H9 (cell line): ENCODE measurements at regions not wholly inside any gene's neighbourhood (a gene's known extent, or its start where the extent isn't known, plus 50 kb on each side); places are given as distances from the start of the nearest gene placed in this dataset.

Experiments used
- DNase-seq: peaks from one replicate; pipeline ENCODE4 v3.0.0-alpha.2; 2017
- H2AFZ ChIP-seq: one replicate; pipeline ENCODE4 v1.6.1; 2013; ENCODE audit warnings: mild to moderate bottlenecking, low read length, control low read depth, moderate library complexity
- H2AK5ac ChIP-seq: 2 replicates; pipeline ENCODE4 v1.6.1; 2013; ENCODE audit warnings: low read length, control low read depth, mixed read lengths; ENCODE audit not compliant: insufficient read length
- H2BK120ac ChIP-seq: one replicate; pipeline ENCODE4 v1.6.1; 2013; ENCODE audit warnings: low read depth, mild to moderate bottlenecking, low read length, control low read depth, inconsistent platforms; ENCODE audit not compliant: poor library complexity, severe bottlenecking
- H2BK12ac ChIP-seq: 2 replicates; pipeline ENCODE4 v1.6.1; 2013; ENCODE audit warnings: low read length, control low read depth, mixed read lengths, low read depth; ENCODE audit not compliant: insufficient read length
- H2BK15ac ChIP-seq: 2 replicates; pipeline ENCODE4 v1.6.1; 2013; ENCODE audit warnings: low read depth, low read length, control low read depth
- H2BK20ac ChIP-seq: one replicate; pipeline ENCODE4 v1.6.1; 2013; ENCODE audit warnings: low read depth, mild to moderate bottlenecking, low read length, control low read depth, inconsistent platforms; ENCODE audit not compliant: poor library complexity, severe bottlenecking
- H2BK5ac ChIP-seq: 2 replicates; pipeline ENCODE4 v1.6.1; 2013; ENCODE audit warnings: low read length, control low read depth, mixed read lengths; ENCODE audit not compliant: insufficient read length
- H3K14ac ChIP-seq: 2 replicates; pipeline ENCODE4 v1.6.1; 2013; ENCODE audit warnings: low read length, control low read depth; ENCODE audit not compliant: insufficient read depth
- H3K18ac ChIP-seq: 2 replicates; pipeline ENCODE4 v1.6.1; 2013; ENCODE audit warnings: low read depth, mild to moderate bottlenecking, mixed read lengths, low read length, control low read depth; ENCODE audit not compliant: insufficient read length
- H3K23ac ChIP-seq: 2 replicates; pipeline ENCODE4 v1.6.1; 2013; ENCODE audit warnings: low read length, control low read depth, mixed read lengths, low read depth; ENCODE audit not compliant: insufficient read length
- H3K23me2 ChIP-seq: 2 replicates; pipeline ENCODE4 v1.6.1; 2013; ENCODE audit warnings: low read depth, mild to moderate bottlenecking, mixed read lengths, low read length, control low read depth; ENCODE audit not compliant: insufficient read length, poor library complexity, severe bottlenecking
- H3K27ac ChIP-seq: 2 replicates; pipeline ENCODE4 v1.5.1; 2013; ENCODE audit warnings: low read length, control low read depth, mixed read lengths, low read depth; ENCODE audit not compliant: insufficient read length
- H3K27me3 ChIP-seq: 2 replicates; pipeline ENCODE4 v1.6.1; 2013; ENCODE audit warnings: low read length, control low read depth, inconsistent platforms; ENCODE audit not compliant: insufficient read depth
- H3K4ac ChIP-seq: 2 replicates; pipeline ENCODE4 v1.6.1; 2013; ENCODE audit warnings: low read depth, mild to moderate bottlenecking, control low read depth, inconsistent platforms, low read length, moderate library complexity
- H3K4me1 ChIP-seq: 2 replicates; pipeline ENCODE4 v1.6.1; 2013; ENCODE audit warnings: low read length, control low read depth, inconsistent platforms; ENCODE audit not compliant: insufficient read depth
- H3K4me2 ChIP-seq: 2 replicates; pipeline ENCODE4 v1.6.1; 2013; ENCODE audit warnings: low read length, control low read depth, mixed read lengths; ENCODE audit not compliant: insufficient read length, insufficient read depth
- H3K56ac ChIP-seq: 2 replicates; pipeline ENCODE4 v1.6.1; 2013; ENCODE audit warnings: low read depth, mild to moderate bottlenecking, mixed read lengths, low read length, control low read depth; ENCODE audit not compliant: insufficient read length
- H3K79me1 ChIP-seq: 2 replicates; pipeline ENCODE4 v1.6.1; 2013; ENCODE audit warnings: low read depth, mild to moderate bottlenecking, moderate library complexity, low read length, control low read depth, inconsistent platforms; ENCODE audit not compliant: insufficient read depth, poor library complexity, severe bottlenecking
- H3K79me2 ChIP-seq: 2 replicates; pipeline ENCODE4 v1.6.1; 2013; ENCODE audit warnings: low read length, control low read depth, inconsistent platforms; ENCODE audit not compliant: insufficient read depth
- H3K9ac ChIP-seq: 2 replicates; pipeline ENCODE4 v1.6.1; 2013; ENCODE audit warnings: low read length, control low read depth, mixed read lengths; ENCODE audit not compliant: insufficient read length; ENCODE audit errors: extremely low read depth
- H3K9me3 ChIP-seq: one replicate; pipeline ENCODE4 v1.6.1; 2013; ENCODE audit warnings: low read depth, low read length, inconsistent platforms; ENCODE audit not compliant: control insufficient read depth
- H3T11ph ChIP-seq: one replicate; pipeline ENCODE4 v1.6.1; 2013; ENCODE audit warnings: mild to moderate bottlenecking, low read length, control low read depth, inconsistent platforms
- H4K20me1 ChIP-seq: one replicate; pipeline ENCODE4 v1.6.1; 2013; ENCODE audit not compliant: control insufficient read depth, insufficient read length, insufficient read depth
- H4K5ac ChIP-seq: 2 replicates; pipeline ENCODE4 v1.6.1; 2013; ENCODE audit warnings: low read depth, mild to moderate bottlenecking, mixed read lengths, low read length, control low read depth; ENCODE audit not compliant: insufficient read length
- H4K8ac ChIP-seq: replicated peaks from 2 replicates; pipeline ENCODE4 v1.6.1; 2013; ENCODE audit warnings: low read length, control low read depth, mixed read lengths, low read depth; ENCODE audit not compliant: insufficient read length
- H4K91ac ChIP-seq: 2 replicates; pipeline ENCODE4 v1.6.1; 2013; ENCODE audit warnings: low read depth, mild to moderate bottlenecking, moderate library complexity, mixed read lengths, low read length, control low read depth; ENCODE audit not compliant: insufficient read length
- H3K27ac Mint-ChIP-seq, 3 experiments: 2 replicates in 2 of 3; 3 replicates in 1 of 3; pipeline ENCODE4 v1.8.0; 2020 to 2021; ENCODE audit warnings: mixed read lengths in 3 of 3, mild to moderate bottlenecking in 1 of 3, moderate library complexity in 1 of 3
- H3K27me3 Mint-ChIP-seq: 2 replicates; pipeline ENCODE4 v1.8.0; 2021; ENCODE audit warnings: low read depth, mild to moderate bottlenecking, moderate library complexity, mixed read lengths
- H3K36me3 Mint-ChIP-seq, 3 experiments: 2 replicates in 2 of 3; 3 replicates in 1 of 3; pipeline ENCODE4 v1.8.0; 2020 to 2021; ENCODE audit warnings: low read depth in 3 of 3, mixed read lengths in 3 of 3; ENCODE audit not compliant: insufficient read depth in 1 of 3
- H3K4me1 Mint-ChIP-seq, 2 experiments: 2 replicates each; pipeline ENCODE4 v1.8.0; 2020; ENCODE audit warnings: mixed read lengths in 2 of 2
- H3K4me3 Mint-ChIP-seq, 2 experiments: 2 replicates in 1 of 2; 3 replicates in 1 of 2; pipeline ENCODE4 v1.8.0; 2020 to 2021; ENCODE audit warnings: mild to moderate bottlenecking in 2 of 2, mixed read lengths in 2 of 2, moderate library complexity in 1 of 2
- H3K9me3 Mint-ChIP-seq, 2 experiments: 2 replicates in 1 of 2; 3 replicates in 1 of 2; pipeline ENCODE4 v1.8.0; 2020; ENCODE audit warnings: mild to moderate bottlenecking in 2 of 2, mixed read lengths in 2 of 2, moderate library complexity in 1 of 2
- CTCF ChIP-seq: fragments of 200-600 bp; sonication (generic); conservative IDR thresholded peaks from 3 replicates; pipeline ENCODE4 v1.8.0; 2021; ENCODE audit warnings: antibody characterized with exemption, mild to moderate bottlenecking
- WGBS: extraction: QIAGEN DNeasy Blood & Tissue Kit; methylation state at CpG from one replicate; pipeline ENCODE4 v1.1.7; 2013; ENCODE audit warnings: missing lambda C conversion rate, low lambda C conversion rate, mixed read lengths; ENCODE audit not compliant: insufficient read length; ENCODE audit errors: extremely low coverage; 5-methylcytosine and 5-hydroxymethylcytosine counted together

DNA sequence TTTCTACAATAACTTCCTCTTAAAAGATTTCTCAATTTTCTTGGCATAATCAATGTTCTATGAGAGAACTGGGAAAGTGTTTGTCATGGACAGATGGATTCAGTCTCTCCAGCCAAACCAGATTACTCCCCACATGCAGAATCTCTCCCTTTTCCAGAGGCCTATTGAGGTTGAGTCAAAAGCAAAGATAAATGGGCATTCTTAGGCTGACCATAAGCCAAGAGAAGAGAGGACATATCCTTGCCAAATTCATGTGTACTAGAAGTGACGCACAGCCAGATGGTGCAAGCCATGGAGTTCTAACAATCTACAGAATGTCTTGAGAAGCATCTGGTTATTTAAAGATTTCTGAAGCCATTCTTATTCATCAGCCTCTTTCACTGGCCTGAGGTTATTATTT is 2115.0 kb downstream of the MAT2B start:
- Mint-ChIP-seq H3K36me3 (peaks cover 0 to 9% (median 5%) of the 10 kb centered on the region in 3 experiments; a peak in 5 of 7 replicates), H3K27ac (no peak overlapping the region), H3K27me3 (no peaks in the 10 kb centered on the region), H3K9me3 (peaks cover 1 to 3% of the 10 kb centered on the region in 2 experiments; a peak in 4 of 5 replicates), H3K4me1 (peaks cover 15 to 18% of the 10 kb centered on the region in 2 experiments), H3K4me3 (no peak overlapping the region)
- Histone ChIP-seq H3K9me3 (no peaks in the 10 kb centered on the region), H2AK5ac (no peak overlapping the region), H3K27ac (no peak overlapping the region), H3K4ac (no peak overlapping the region), H2BK15ac (no peak overlapping the region), H3K9ac (no peak overlapping the region), H3K23me2 (no peaks in the 10 kb centered on the region), H3K14ac (no peak overlapping the region), H3K56ac (no peak overlapping the region), H3K4me2 (no peak overlapping the region), H2AFZ (no peak overlapping the region), H3T11ph (no peak overlapping the region), H4K5ac (no peak overlapping the region), H3K18ac (no peak overlapping the region), H3K4me1 (peaks cover 2% of the 10 kb centered on the region; the same call in 1 of the 2 replicates), H4K91ac (no peak overlapping the region), H3K79me2 (no peaks in the 10 kb centered on the region), H2BK120ac (no peak overlapping the region), H2BK12ac (peak overlapping the region; percentile 73), H4K20me1 (no peaks in the 10 kb centered on the region), H3K79me1 (no peaks in the 10 kb centered on the region), H2BK5ac (no peak overlapping the region), H4K8ac (no peak overlapping the region), H3K23ac (no peak overlapping the region), H2BK20ac (no peak overlapping the region), H3K27me3 (no peaks in the 10 kb centered on the region)
- no peak for TF ChIP-seq CTCF
- no peak for DNase-seq
- WGBS, result no CpG with 5 or more reads among the region's 1 CpG
